ENCODE measurements at regions not wholly inside any gene's neighbourhood (a gene's known extent, or its start where the extent isn't known, plus 50 kb on each side); places are given as distances from the start of the nearest gene placed in this dataset.

DNA sequence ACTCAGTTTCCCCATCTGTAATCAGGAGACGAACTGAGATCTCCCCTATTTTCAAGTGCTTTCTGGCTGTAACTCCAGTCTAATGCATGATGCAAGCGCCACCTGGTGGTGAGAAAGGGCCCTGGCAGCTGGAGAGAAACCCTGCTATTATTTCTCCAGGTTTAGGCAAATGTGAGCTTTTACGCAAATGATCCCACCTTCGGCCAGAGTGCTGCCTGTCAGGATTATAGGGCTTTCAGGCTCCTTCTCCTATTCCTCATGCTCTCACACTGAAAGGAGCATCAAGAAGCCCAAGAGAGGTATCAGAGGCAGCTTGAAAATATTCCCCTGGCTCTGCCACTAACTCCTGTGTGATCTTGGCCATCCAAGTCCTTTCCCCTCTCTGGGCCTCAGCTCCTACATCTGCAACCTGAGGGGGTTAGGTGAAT, 93.9 kb upstream of the RASGRF1 start:
- DNase-seq = peak; percentile 40

DNA sequence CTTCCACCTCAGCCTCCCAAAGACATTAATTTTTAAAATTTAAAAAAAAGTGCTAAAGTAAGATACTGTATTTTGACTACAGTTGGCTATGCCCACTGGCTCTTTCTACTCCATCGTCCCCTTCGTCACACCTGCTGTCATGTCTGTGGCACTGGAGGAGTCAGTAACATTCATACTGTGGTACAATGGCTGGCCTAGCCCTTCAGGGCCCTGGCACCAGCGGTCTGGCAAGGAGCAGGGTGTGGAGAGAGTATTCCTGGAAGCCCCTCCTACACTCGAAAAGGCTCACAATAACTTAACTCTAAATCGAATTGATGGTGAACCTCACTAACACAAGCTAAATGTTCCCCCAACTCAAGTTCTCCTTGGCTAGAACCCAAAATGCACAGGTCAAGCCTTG, 89.7 kb upstream of the RASGRF1 start:
- DNase-seq = no peak

DNA sequence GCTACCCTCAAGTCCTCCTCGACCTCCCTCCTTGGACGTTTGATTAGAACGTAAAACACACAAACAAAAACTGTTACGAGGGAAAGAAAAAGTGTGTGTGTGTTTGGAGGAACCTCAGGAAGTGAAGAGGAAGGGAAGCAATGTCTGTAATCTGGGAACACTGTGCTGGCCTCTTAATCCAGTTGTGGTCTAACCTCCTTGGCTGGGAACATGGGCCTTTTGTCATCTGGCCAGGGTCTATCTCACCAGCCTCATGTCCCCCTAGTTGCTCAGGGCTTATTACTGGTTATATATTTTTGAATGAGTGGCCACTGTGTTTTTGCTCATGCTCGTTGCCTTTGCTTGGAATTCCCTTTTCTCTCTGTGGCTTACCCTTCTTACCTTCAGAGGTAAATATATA, 89.0 kb upstream of the RASGRF1 start:
- DNase-seq = no peak

DNA sequence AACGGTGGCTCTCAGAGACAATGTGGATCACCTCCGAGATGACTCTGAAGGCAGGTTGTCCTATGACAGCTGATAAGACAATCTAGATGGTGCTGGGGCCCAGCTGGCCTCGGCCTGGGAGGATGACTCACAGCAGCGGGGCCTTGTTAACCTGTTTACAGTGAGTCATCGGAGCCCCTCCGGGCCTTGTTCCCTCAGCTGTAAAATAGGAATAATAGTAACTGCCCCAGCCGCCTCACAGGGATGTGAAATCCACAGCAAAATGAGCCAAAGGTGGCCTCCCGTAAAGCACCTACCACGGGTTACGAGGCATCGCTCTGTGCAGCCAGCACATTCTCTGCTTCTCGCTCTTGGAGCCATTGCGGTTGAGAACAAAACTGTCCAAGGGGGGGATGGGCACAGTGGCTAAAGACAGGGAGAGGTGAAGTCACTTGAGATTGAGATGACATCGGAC, 88.6 kb upstream of the RASGRF1 start:
- DNase-seq = no peak

DNA sequence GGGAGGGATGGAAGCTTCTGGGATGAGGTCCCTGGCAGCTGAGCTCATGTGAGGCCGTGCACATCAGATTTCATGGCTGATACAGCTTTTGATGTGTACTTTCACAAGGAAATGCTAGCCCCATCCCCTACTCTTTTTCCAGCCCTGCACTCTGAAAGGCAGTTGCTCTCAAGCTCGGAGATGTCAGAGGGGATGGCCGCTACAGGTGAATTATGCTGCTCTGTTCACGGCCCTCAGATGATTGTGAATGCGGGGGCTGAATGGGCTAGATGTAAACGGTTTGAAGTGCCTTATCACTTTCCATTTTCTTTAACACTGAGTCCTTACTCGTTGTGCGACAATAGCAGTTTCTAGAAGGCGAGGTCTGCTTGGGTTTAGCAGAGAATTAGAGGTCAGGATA, 88.0 kb upstream of the RASGRF1 start:
- DNase-seq = no peak

DNA sequence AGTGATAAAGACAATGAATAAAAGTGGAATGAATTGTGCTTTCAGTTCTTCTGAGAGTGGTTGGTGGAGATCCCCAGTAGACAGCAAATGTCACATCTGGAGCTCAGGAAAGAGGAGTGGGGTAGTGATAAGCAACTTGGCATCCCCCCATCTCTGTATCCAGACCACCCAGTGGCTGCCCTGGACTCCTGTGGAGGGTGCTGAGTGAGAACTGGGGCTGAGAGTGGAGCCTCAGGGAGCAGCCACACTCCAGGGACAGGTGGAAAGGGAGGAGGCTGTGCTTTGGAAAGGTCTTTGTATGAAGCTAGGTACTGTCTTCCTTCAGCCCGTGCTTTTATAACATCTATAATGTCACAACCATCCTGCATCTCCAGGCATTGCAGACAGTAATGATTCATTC, 85.6 kb upstream of the RASGRF1 start:
- no peak for DNase-seq

DNA sequence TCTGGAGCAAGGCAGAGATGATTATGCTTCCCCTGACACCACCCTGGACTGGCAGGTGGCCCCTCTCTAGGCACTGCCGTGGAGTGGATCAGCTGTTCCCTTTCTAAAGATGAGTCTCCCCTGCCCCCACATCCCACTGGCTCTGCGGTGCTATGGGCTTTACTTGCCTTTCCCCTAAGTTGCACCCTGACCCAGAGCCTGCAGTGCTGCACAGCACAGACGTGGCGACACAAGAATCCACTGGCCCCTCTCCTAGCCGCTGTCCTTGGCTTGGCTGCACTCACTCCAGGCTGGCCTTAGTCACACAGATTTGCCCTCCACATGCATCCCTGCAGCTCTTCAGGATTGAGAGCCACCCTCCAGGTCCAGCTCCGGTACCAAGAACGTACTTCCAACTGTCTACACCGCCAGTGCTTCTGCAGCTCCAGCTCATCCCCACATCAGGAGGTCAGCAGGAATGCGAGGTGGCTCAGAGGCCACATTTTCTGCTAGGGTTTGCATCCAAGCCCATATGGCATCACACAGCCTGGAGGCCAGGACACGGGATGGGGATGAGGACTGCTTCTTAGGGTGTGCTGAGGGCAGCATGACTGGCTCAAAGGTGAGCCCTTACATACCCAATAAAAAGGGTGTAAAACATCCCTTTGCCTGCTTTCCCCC, 82.4 kb upstream of the RASGRF1 start:
- no peak for DNase-seq

DNA sequence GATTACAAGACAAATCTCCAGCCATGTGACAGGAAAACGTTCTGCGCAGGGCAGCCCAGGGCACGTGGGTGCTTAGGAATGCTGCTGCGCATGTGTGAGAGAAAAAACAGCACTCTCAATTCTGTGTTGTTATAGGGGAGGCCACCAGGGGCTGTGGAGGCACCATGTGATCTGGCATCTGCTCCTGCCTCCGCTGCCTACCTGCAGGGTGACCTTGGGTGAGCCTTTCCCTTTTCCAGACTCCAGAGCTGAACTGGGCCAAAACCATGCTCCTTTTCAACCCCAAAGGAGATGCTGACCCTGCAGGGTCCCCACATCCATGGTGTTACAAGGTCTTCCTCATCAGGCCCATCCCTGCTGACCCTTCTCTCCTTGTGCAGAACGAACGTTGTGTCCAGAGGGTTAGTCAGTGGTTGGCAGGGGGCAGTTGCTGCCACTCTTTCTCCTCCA, 81.5 kb upstream of the RASGRF1 start:
- DNase-seq = no peak

DNA sequence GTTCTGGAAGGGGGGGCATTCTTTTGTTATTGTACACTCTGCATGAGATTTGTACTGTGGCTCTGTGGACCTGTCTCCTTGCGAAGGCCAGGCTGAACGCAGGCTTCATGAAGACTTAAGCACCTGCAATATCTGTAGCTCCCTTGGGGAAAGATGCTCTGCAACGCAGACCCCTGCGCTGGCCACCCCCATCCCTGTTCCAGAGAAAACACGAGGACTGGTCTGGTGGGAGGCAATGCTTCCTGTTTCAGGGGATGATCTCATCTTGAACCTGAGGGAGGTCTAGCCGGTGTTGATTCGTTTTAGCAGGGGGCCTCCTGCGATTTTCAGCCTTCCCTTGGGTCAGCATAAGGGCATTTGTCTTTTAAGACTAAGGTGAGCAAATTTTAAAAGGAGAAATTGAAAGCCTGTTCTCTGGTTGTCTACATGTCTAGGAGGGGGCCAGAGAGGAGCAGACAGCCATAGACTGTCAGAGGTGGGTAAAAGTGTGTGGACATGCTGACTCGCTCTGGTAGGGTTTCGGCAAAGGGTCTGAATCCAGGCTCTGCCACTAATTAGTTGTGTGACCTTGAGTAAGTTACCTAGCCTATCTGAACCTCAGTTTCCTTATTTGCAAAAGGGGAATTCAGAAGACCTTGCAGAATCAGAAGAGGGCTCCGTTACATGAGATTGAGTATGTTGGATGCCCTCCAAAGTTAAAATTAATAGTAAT, 80.9 kb upstream of the RASGRF1 start:
- DNase-seq = no peak

DNA sequence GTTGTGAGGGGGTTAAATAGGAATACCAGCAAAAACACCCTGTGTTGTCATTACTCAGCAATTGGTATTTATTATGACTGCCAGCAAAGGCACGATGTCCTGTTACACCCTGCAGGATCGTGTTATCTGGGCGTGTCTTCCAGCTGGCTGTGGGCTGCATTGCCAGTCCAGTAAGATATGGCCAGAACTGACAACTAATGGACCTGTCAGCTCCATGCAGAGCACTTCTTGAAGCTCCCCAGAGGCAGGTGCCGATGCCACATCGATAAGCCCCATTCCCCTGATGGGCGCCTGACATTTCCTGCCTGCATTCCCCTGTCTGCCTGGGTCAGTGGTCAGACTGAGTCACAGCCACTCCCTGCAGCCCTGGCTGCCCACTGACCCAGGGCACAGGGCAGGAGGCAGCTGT, 79.7 kb upstream of the RASGRF1 start:
- no peak for DNase-seq

DNA sequence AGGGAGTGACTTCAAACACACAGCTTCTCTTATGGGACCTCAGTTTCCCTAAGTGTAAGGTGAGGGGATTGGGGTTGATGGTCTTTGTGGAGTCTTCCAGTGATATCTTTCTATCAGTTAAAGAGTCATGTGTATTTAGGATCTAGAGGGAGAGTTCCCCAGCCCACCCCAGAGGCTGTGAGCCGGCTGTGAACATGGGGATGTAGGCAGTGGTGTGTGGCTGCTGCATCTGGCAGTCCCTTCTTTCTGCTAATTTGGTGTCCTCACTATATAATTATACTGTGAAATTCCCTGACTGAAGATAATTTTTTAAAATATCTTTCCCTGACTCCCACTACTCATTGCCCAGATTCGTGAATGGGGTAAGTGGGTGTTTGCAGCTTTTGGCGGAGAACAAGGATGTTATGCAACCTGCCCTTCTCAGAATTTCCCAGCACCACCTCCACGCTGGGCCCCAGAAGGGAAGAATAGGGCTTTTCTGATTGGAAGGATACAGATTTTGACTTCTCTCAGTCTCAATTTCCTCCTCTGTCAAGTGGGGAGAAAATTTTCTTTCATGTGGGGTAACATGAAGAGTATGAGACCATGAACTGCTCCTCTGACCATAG, 79.0 kb upstream of the RASGRF1 start:
- DNase-seq = no peak

DNA sequence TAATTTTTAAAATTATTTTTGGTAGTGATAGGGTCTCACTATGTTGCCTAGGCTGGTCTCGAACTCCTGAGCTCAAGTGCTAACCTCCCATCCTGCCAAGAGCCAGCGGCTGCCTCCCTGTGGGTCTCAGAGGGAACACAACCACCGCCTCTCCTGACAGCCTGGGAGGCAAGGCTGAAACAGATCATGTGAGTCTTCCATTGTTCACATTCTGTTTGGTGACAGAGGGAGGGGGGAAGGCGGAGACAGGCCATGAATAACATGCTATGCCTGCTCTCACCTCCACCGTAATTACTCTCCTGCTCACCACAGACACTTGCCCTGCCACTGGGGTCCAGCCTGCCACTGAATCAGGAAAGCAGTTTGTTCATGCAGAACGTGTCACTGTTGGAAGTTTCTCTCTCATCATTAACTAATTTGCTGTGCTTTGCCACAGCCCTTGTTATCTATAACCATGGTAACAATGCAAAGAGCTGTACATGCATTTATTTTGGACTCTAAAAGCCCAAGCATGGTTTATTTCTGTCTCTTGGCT, 78.4 kb upstream of the RASGRF1 start:
- DNase-seq = no peak

DNA sequence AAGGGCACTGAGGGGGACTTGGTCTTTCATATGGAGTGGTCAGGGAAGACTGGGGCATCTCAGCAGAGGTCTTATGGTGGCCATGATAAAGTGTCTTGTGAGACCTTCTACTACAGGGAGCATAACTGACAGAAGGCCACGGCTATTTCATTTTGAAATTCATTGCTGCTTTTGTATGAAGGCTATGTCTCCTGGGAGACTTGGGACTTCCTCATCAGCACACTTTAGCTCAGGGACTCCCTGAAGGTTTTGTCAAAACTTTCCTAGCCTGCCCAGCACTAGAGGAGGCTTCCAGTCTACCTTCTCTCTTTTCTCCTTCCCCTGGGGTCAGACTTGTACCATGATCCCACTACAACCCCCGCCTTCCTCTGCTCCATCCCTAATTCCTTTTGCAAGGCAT, 77.2 kb upstream of the RASGRF1 start:
- no peak for DNase-seq

DNA sequence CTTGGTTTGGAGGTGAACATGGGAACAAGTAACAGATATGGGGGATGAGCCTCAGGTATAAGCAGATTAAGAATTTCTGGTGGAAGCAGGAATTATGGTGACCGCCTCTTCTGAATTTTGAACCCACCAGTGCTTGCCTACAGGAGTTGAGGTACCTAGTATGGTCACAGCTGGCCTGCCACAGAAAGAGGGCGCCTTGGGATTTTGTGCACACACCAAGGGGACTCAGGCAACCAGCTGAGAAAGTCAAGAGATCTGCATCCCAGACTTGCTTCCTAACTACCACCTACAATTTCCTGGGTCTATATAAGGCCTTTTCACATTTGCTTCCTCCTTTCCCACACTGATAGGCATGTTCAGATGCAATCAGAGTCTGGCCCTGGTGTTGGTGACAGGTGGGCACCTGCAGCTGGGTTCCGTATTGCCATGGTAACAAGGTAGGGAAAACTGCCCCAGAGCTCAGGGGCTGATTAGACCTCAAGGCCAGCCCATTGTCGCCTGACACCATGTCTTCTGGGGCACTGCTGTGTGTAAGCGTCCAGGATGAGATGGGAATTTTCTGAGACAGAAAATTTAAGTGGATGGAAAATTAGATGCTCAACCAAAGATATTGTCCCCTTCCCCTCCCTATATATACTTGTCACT, 75.9 kb upstream of the RASGRF1 start:
- DNase-seq = no peak

DNA sequence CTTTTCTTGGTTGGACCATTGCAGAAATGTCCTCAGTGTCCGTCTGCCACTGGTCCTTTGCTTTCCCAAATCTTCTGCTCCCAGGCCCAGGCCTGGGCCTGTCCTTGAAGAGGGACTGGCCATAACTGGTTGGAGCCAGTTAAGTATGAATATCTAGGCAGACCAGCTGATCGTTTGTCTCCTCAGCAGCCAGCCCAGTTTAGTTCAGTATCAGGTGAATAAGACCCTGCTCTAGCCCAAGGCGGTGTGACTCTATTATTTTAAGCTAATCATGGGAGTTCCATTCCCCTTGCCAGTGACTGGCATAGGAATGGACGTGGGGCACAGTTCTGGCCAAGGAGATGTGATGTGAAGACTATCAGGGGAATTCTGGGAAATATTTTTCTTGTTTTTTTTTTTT, 73.9 kb upstream of the RASGRF1 start:
- no peak for DNase-seq

DNA sequence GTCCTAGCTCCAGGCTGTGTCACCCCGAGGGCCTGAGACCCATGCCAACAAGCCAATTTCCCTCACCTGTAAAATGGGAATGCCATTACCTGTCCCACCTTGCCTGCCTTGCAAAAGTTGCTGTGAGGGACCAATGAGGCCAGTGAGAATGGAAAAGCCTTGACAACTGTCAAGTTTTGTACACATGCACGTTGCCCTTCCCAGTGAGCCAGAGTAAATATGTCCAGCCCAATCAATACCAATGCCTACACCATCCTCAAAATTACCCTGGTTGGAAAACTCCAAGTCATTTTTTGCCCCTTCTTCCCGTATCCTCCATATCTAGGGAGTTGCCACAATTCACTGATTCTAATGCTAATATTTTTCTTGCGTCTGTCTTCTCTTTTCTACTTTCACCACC, 73.5 kb upstream of the RASGRF1 start:
- DNase-seq = no peak

DNA sequence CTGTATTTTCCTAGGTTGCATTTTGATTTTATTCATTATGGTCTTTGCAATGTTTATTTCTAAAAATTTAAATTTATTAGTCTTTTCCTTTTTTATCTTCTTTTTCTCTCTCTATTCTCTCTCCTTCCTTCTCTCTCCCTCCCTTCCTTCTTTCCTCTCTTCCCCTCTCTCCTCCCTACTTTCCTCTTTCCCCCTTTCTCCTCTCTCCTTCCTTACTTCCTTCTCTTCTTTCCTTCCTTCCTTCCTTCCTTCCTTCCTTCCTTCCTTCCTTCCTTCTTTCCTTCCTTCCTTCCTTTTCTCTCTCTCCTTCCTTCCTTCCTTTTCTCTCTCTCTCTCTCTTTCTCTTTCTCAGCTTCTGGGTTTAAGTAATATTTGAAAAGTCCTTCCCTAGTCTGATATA, 72.8 kb upstream of the RASGRF1 start:
- no peak for DNase-seq

DNA sequence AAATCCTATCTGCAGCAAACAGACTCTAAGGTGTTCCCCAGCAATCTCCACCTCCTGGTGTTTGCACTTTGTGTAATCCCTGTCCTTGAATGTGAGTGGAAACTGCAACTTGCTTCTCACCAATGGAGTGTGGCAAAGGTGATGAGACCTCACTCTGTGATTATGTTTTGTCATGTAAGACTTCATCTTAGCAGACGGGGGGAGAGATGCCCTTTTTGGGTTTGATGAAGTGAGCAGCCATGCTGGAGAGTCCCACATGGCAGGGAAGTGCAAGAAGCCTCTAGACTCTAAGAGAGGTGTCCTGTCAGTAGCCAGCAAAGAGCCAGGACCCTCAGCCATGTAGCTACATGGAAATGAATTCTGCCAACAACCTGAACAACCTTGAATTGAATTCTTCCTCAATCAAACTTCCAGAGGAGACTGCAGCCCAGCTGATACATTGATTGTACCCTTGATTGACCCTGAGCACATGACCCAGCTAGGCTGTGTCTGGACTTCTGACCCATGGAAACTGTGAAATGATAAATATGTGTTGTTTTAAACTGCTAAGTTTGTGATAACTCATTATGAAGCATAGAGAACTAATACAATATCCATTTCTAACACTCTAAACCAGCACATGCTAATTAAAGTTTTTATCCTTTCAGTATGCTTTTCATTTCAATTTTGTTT, 71.4 kb upstream of the RASGRF1 start:
- DNase-seq = no peak

DNA sequence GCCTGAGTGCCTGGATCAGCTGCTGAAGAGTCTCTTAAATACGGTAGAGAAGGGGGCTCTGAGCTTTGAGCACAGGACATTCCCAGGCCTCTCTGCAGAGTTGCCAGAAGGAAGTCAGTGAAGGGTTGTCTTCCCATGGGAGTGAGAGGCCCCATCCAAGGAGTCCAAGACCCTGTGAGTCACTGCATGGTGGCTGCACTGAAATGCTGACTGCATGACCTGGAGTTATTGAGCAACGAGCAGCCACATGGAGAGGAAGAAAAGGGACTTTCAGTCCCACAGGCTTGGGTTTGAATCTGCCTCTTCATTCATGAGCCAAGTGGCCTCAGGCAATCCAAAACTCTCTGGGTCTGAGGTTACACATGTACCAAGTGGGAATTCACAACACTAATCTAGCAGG, 69.6 kb upstream of the RASGRF1 start:
- no peak for DNase-seq

DNA sequence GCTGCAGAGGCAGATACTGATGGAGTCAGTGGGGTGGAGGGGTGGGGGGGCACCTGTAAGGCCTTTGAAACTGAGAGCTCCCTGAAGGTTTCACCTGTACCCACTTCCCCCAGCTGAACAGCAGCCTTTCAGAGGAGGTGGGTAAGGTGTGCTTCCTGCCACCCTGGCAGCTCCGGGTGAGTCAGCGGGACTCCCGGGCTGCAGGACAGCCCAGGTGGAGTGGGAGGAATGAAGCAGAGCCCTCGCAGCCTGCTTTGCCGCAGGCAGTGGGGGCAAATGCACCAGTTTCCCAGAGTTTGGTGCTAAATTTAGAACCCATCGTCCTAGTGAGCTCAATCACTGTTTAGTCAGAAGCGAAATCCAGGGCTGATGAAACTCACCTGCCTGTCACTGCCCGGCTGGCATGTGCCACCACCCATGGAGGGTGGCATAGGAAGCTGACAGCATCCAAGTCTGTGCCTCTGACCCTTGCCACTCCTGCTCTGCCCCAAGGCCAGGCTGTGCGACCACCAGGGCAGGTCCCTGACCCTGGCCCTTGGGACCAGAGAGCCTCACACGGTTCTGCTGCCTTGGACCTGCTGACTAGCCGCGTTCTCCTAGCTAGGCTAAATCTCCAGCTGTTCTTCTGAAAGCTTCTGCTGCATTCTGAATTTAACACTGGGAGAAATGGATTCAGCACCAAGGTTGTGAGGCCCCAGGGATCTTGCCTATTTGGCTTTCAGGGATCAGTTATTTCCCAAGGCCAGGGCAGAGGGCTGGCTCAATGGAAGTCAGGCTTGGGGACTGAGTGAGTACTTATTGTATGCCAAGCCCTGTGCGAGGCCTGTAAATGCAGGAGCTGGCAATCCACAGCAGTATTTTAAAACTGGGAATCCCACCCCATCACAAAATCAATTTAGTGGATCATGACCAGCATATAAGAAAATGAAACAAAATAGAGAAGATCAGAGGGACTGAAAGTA, 67.3 kb upstream of the RASGRF1 start:
- DNase-seq = no peak

DNA sequence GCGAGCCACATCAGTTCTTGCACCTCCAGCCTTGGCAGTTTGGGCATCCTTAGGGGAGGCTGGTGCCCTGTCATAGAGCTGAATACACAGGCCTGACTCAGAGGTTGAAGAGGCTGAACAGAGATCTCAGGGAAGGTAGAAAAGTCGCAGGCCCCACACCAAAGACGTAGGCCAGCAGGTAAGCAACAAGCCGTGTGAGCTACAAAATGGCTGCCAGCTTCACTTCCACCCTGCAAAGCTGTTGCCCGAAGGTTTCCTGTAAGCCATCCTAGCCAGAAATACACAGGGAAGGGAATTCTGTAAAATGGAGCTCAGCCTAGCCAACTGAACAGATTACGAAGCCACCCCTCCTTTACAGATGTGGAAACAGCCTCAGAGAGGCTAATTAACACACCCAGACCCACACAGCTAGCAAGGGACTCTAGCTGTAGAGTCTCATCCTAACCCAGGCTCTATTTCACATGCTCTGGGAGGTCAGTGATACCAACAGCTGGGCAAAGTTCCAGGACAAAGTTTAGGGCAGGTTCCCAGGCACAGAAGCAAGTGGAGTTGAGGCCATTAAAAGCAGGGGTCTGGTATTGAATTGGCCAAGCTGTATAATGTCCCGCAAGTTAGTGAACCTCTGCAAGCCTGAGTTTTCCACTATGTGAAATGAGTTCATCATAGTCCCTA, 66.3 kb upstream of the RASGRF1 start:
- no peak for DNase-seq
